ENCODE measurements at regions not wholly inside any gene's neighbourhood (a gene's known extent, or its start where the extent isn't known, plus 50 kb on each side); places are given as distances from the start of the nearest gene placed in this dataset.

DNA sequence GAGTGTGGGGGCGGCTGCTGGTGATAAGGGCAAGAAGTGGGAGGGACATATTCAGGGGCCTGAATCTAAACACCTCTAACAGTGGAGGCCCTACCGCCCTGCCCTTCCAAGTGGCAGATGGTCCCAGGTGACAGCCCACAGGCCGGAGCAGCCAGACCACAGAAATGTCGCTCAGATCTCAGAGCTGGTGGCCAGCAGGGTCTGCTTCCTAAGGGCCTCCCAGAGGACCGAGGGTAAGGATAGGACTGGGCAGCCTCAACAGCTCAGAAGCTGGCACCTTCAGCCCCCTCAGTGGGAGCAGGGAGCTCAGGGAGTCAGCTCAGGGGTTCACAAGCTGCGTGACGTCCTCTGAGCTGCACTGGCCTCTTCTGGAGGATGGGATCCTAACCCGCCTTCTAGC lies 201.8 kb upstream of the ZC3H12A start:
- DNase-seq (ENCODE audit: low read depth in 2 of 3, low spot score in 1 of 3) = no peak

DNA sequence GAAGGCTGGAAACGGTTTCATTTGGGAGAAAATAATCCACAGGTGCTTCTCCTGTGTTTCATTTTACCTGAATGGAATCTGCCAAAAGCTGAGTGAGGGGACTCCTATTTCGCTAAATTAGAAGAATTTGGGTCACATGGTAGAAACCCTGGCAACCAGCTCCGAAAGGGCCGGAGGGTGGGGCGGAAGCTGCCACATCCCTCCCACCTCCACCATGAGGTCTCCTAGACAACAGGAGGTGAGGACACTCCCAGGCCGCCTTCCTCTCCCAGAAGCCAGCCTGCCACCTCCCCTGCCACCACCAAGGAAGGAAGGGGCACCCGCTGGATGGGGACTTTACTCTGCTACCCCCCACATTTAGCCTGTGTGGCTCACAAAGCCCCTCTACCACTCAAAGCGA lies 199.9 kb upstream of the ZC3H12A start:
- no peak for DNase-seq (ENCODE audit: low read depth in 2 of 3, low spot score in 1 of 3)

GRCh38 chr1:37274938-37275631 lies 199.3 kb upstream of the ZC3H12A start:
- no peak for DNase-seq (ENCODE audit: low read depth in 2 of 3, low spot score in 1 of 3)

DNA sequence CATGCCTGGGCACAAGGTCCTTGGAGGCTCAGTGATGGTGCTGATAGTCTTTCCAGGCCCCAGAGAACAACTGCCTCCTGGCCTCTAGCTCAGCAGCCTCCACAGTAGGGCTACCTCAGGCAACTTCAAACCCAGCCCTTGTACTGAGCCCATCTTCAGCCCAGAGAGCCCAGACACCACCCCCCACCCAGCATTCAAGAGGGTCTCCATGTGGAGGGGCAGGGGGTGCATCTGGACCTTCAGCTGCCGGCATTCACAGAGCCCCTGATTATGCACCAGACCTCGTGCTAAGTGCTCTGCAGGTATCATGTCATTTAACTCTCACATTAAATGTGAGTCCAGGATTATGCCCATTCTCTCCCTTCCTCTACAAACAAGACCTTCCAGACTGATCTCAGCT lies 197.0 kb upstream of the ZC3H12A start:
- no peak for DNase-seq (ENCODE audit: low read depth in 2 of 3, low spot score in 1 of 3)

- DNase-seq (ENCODE audit: low read depth in 2 of 3, low spot score in 1 of 3) = no peak
Observed at GRCh38 chr1:37281354-37281753, 193.0 kb upstream of the ZC3H12A start.

DNA sequence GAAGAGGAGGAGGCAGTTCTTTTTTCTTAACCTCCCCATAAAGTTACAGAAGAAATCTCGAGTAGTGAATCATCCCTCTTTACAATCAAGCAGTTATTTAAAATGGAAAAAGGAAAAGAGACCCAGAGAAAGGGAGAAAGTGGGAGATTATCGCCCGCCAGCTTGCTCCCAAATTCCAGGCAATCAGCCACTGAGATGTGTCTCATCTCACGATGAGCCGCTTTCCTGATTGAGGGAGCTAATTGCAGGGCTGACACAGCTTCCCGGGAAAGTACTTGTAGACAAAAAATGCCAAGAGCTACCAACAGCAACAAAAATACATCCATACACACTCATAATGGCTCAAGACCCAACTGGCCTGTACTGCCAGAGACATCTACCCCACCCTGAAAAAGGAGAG lies 191.6 kb upstream of the ZC3H12A start:
- no peak for DNase-seq (ENCODE audit: low read depth in 2 of 3, low spot score in 1 of 3)

DNA sequence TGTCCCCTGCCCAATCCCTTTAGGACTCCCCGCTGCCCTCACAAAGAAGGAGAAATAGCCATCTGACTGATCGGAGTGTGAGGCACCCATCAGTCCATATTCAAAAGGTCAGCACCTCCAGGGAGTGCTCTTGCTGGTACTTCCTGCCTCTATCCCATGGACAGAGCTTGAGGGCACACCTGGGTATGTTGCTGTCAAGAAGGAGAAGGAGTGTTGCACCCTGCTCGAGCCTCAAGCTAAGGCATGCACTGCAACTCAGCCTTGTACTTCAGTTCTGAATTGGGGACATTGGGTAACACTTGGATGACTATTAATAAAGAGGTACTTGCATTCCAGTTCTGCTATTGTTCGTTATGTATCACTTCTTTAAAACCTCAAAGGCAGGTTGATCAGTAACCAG lies 190.3 kb upstream of the ZC3H12A start:
- DNase-seq (ENCODE audit: low read depth in 2 of 3, low spot score in 1 of 3) = no peak

- no peak for DNase-seq (ENCODE audit: low read depth in 2 of 3, low spot score in 1 of 3)
Observed at GRCh38 chr1:37286881-37287280, 187.5 kb upstream of the ZC3H12A start.

DNA sequence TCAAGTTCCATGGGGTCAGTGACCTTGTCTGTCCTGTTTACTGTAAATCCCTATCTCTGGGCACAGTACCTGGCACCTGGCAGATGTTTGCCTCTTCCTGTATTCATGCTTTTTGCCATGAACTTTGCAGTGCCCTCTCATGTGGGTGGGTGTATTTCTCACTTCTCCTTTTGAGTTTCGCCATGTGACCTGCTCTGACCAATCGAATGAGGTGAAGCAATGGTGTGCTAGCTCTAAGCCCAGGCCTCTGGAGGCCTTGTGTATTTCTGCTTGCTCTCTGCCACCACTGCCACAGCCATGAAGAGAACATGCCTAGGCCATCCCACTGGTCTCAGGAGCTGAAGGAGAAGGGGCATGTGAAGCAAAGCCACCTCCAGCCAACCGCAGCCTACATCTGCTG lies 185.5 kb upstream of the ZC3H12A start:
- DNase-seq (ENCODE audit: low read depth in 2 of 3, low spot score in 1 of 3) = no peak

DNA sequence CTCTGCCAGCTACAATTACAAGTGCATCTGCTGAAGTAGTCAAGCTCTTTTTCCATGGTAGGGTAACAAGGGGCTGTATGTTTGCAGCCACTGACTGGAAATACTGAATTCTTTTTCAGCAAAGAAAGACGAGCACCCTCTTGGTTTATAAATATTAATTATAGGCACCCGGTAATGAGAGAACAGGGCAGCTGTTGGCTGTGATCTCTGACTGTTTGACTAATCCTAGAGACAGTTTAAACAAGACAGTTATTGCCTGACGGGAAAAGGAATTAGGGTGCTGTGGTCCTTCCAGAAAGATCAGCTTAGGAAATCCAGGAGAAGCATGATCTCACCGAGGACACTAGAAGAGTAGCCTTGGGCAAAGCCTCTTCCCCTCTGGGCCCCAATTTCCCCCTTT lies 183.7 kb upstream of the ZC3H12A start:
- no peak for DNase-seq (ENCODE audit: low read depth in 2 of 3, low spot score in 1 of 3)

GRCh38 chr1:37292789-37293188 lies 181.6 kb upstream of the ZC3H12A start:
- DNase-seq (ENCODE audit: low read depth in 2 of 3, low spot score in 1 of 3) = no peak

- no peak for DNase-seq (ENCODE audit: low read depth in 2 of 3, low spot score in 1 of 3)
Observed at GRCh38 chr1:37294096-37294495, 180.3 kb upstream of the ZC3H12A start.

GRCh38 chr1:37294529-37294928 lies 179.9 kb upstream of the ZC3H12A start:
- no peak for DNase-seq (ENCODE audit: low read depth in 2 of 3, low spot score in 1 of 3)

- no peak for DNase-seq (ENCODE audit: low read depth in 2 of 3, low spot score in 1 of 3)
Observed at GRCh38 chr1:37298769-37299168, 175.6 kb upstream of the ZC3H12A start.

GRCh38 chr1:37299216-37299615 lies 175.2 kb upstream of the ZC3H12A start:
- DNase-seq (ENCODE audit: low read depth in 2 of 3, low spot score in 1 of 3) = no peak

GRCh38 chr1:37303884-37304574 lies 170.4 kb upstream of the ZC3H12A start:
- no peak for DNase-seq (ENCODE audit: low read depth in 2 of 3, low spot score in 1 of 3)

- DNase-seq (ENCODE audit: low read depth in 2 of 3, low spot score in 1 of 3) = no peak
Observed at GRCh38 chr1:37305108-37305507, 169.3 kb upstream of the ZC3H12A start.

DNA sequence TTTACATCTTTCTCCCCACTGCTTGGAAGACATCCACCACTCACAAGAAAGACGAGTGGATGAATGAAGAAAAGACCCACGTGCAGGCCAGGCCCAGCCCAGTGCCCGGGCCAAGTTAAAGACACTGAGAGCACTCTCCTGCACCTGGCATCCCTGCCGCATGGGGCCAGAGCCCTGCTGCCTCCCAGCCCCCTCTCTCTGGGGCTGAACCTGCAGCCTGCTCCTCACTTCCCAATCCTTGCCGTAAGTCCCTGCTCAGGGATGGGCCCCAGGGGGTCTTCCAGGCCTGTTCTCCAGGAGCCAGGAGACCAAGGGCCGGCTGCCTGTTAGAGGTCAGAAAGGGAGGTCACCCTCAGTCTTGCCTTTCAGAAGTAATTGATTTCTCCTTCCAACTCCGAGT lies 168.5 kb upstream of the ZC3H12A start:
- no peak for DNase-seq (ENCODE audit: low read depth in 2 of 3, low spot score in 1 of 3)

DNA sequence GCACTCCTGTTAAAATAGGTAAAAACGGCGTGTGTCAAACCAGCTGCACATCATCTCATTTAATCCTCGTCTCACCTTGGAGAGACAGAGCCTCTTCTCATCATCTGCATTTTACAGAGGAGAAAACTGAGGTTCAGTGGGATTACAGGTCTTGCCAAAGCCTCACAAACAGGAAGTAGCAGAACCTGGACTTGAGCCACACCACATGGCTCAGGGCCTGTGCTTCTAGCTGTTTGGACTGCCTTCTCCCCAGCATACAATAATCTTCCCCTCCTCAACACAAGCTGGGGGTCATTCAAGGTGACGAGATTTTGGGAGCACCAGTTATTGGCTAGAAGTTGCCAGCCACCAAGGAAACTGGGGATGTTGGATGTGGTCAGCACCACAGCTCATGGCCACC lies 167.9 kb upstream of the ZC3H12A start:
- no peak for DNase-seq (ENCODE audit: low read depth in 2 of 3, low spot score in 1 of 3)

DNA sequence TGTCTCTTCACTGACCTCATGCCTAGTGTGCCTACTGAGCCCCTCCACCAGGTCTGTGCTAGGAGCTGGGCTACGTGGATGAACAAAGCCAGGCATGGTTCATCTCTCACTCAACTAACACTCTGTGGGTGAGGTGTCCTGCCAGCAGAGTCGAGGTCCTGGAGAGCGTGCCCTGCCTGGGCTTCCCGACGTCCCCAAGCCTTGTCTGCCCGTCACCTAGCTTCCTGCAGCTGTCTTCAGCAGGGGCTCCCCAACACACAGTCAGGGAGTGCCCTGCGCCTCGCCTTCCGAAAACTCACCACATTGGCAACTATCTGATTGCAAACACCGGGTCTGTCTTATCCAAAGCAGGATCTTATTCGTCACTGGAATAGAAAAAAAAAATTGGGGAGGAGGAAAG lies 167.5 kb upstream of the ZC3H12A start:
- no peak for DNase-seq (ENCODE audit: low read depth in 2 of 3, low spot score in 1 of 3)

- DNase-seq (ENCODE audit: low read depth in 2 of 3, low spot score in 1 of 3) = no peak
Observed at GRCh38 chr1:37308031-37308960, 166.1 kb upstream of the ZC3H12A start.

- DNase-seq (ENCODE audit: low read depth in 2 of 3, low spot score in 1 of 3) = no peak
Observed at GRCh38 chr1:37309574-37309973, 164.8 kb upstream of the ZC3H12A start.
